Activated T-helper 2 cell treated with anti-CD3 and anti-CD28 coated beads, Interferon-gamma antibody, Interleukin-2, Interleukin-4, amounts not matched to agents 10 μg/mL and 5 μg/mL and 100 μg/mL, durations not matched to agents 14 hours and 24 hours and 36 hours (primary cell): ENCODE measurements at regions not wholly inside any gene's neighbourhood (a gene's known extent, or its start where the extent isn't known, plus 50 kb on each side); places are given as distances from the start of the nearest gene placed in this dataset.

Source experiments
- DNase-seq: peaks from one replicate; pipeline ENCODE4 v3.0.0; 2021; ENCODE audit warnings: low spot score
- H3K27ac Mint-ChIP-seq: one replicate; pipeline ENCODE4 v1.8.0; 2021; ENCODE audit warnings: mixed read lengths
- H3K27me3 Mint-ChIP-seq: one replicate; pipeline ENCODE4 v1.8.0; 2021; ENCODE audit warnings: low read depth, mixed read lengths
- H3K36me3 Mint-ChIP-seq: one replicate; pipeline ENCODE4 v1.8.0; 2021; ENCODE audit warnings: low read depth, mixed read lengths
- H3K4me1 Mint-ChIP-seq: one replicate; pipeline ENCODE4 v1.8.0; 2021; ENCODE audit warnings: low read depth, mixed read lengths
- H3K4me3 Mint-ChIP-seq: one replicate; pipeline ENCODE4 v1.8.0; 2021; ENCODE audit warnings: low read depth, mild to moderate bottlenecking, moderate library complexity, mixed read lengths
- H3K9me3 Mint-ChIP-seq: one replicate; pipeline ENCODE4 v1.8.0; 2021; ENCODE audit warnings: mixed read lengths
- intact Hi-C: fragments of 100-400 bp; cut with micrococcal nuclease; formaldehyde crosslinking; loops from one replicate; pipeline ENCODE4 v1.15.1; 2023

GRCh38 chr2:106020821-106021661 is 173.1 kb downstream of the UXS1 start:
- Mint-ChIP-seq H3K4me1 (peaks cover 6% of the 10 kb centered on the region), H3K36me3 (no peaks in the 10 kb centered on the region), H3K4me3 (no peak overlapping the region), H3K27ac (no peak overlapping the region), H3K27me3 (no peaks in the 10 kb centered on the region), H3K9me3 (no peaks in the 10 kb centered on the region)
- DNase-seq: no peak
- intact Hi-C loops: no loop called here

- peaks cover 6% of the 10 kb centered on the region for H3K4me1 Mint-ChIP-seq
- intact Hi-C loops: no loop called here
- H3K27ac Mint-ChIP-seq: no peak overlapping the region
- H3K36me3 Mint-ChIP-seq: no peaks in the 10 kb centered on the region
- DNase-seq: no peak
- no peaks in the 10 kb centered on the region for H3K27me3 Mint-ChIP-seq
- no peak overlapping the region for H3K4me3 Mint-ChIP-seq
- H3K9me3 Mint-ChIP-seq: no peaks in the 10 kb centered on the region
These were observed 174.1 kb downstream of the UXS1 start for GRCh38 chr2:106020032-106020431.

GRCh38 chr2:106018141-106018540 is 176.0 kb downstream of the UXS1 start:
- Mint-ChIP-seq H3K9me3 (no peaks in the 10 kb centered on the region), H3K4me1 (peaks cover 6% of the 10 kb centered on the region), H3K27ac (no peak overlapping the region), H3K27me3 (no peaks in the 10 kb centered on the region), H3K4me3 (no peak overlapping the region), H3K36me3 (no peaks in the 10 kb centered on the region)
- no peak for DNase-seq
- intact Hi-C loops: no loop called here

GRCh38 chr2:106012591-106013347 is 181.3 kb downstream of the UXS1 start:
- Mint-ChIP-seq H3K9me3 (peaks cover 11% of the 10 kb centered on the region), H3K4me1 (peaks cover under 1% of the 10 kb centered on the region), H3K36me3 (no peaks in the 10 kb centered on the region), H3K4me3 (no peak overlapping the region), H3K27ac (no peak overlapping the region), H3K27me3 (no peaks in the 10 kb centered on the region)
- intact Hi-C loops: no loop called here
- no peak for DNase-seq

GRCh38 chr2:106012001-106012590 is 182.0 kb downstream of the UXS1 start:
- Mint-ChIP-seq H3K9me3 (peaks cover 16% of the 10 kb centered on the region), H3K36me3 (peaks cover 1% of the 10 kb centered on the region), H3K4me3 (no peak overlapping the region), H3K27me3 (no peaks in the 10 kb centered on the region), H3K4me1 (no peaks in the 10 kb centered on the region), H3K27ac (no peak overlapping the region)
- DNase-seq: no peak
- intact Hi-C loops: no loop called here

GRCh38 chr2:106011380-106011779 is 182.7 kb downstream of the UXS1 start:
- Mint-ChIP-seq H3K4me3 (no peak overlapping the region), H3K27ac (no peak overlapping the region), H3K36me3 (peaks cover 7% of the 10 kb centered on the region), H3K9me3 (peaks cover 23% of the 10 kb centered on the region), H3K27me3 (no peaks in the 10 kb centered on the region), H3K4me1 (no peaks in the 10 kb centered on the region)
- intact Hi-C loops: no loop called here
- no peak for DNase-seq

- Mint-ChIP-seq H3K4me1 (no peaks in the 10 kb centered on the region), H3K36me3 (peaks cover 7% of the 10 kb centered on the region), H3K27ac (no peak overlapping the region), H3K9me3 (peaks cover 28% of the 10 kb centered on the region), H3K4me3 (no peak overlapping the region), H3K27me3 (no peaks in the 10 kb centered on the region)
- no peak for DNase-seq
- intact Hi-C loops: no loop called here
These were observed 183.2 kb downstream of the UXS1 start for GRCh38 chr2:106010818-106011355.

- no peak overlapping the region for H3K27ac Mint-ChIP-seq
These were observed 185.0 kb downstream of the UXS1 start for GRCh38 chr2:106009096-106009495.

GRCh38 chr2:106004851-106005250 is 189.2 kb downstream of the UXS1 start:
- Mint-ChIP-seq H3K27me3 (peaks cover 12% of the 10 kb centered on the region), H3K27ac (no peak overlapping the region), H3K4me1 (no peaks in the 10 kb centered on the region), H3K4me3 (no peak overlapping the region), H3K36me3 (peaks cover 11% of the 10 kb centered on the region), H3K9me3 (peaks cover 70% of the 10 kb centered on the region)
- intact Hi-C loops: no loop called here
- DNase-seq: no peak

More at GRCh38 chr2:106009096-106009495, 185.0 kb downstream of the UXS1 start:
- Mint-ChIP-seq H3K36me3 (peaks cover 11% of the 10 kb centered on the region), H3K27me3 (no peaks in the 10 kb centered on the region), H3K4me3 (no peak overlapping the region), H3K4me1 (no peaks in the 10 kb centered on the region), H3K9me3 (peaks cover 45% of the 10 kb centered on the region)
- DNase-seq: no peak
- intact Hi-C loops: no loop called here

- H3K9me3 Mint-ChIP-seq: peaks cover 52% of the 10 kb centered on the region
- no peak overlapping the region for H3K27ac Mint-ChIP-seq
- H3K36me3 Mint-ChIP-seq: no peaks in the 10 kb centered on the region
- intact Hi-C loops: no loop called here
- H3K4me1 Mint-ChIP-seq: no peaks in the 10 kb centered on the region
- H3K4me3 Mint-ChIP-seq: no peak overlapping the region
- peaks cover 15% of the 10 kb centered on the region for H3K27me3 Mint-ChIP-seq
- no peak for DNase-seq
These were observed 194.7 kb downstream of the UXS1 start for GRCh38 chr2:105999211-105999989.

- Mint-ChIP-seq H3K36me3 (no peaks in the 10 kb centered on the region), H3K4me1 (no peaks in the 10 kb centered on the region), H3K27ac (no peak overlapping the region), H3K4me3 (no peak overlapping the region), H3K27me3 (peaks cover 14% of the 10 kb centered on the region), H3K9me3 (peaks cover 53% of the 10 kb centered on the region)
- intact Hi-C loops: no loop called here
- no peak for DNase-seq
These were observed 196.4 kb downstream of the UXS1 start for GRCh38 chr2:105997711-105998110.

GRCh38 chr2:105990624-105991023 is 203.5 kb downstream of the UXS1 start:
- H3K27ac Mint-ChIP-seq: no peak overlapping the region
- H3K9me3 Mint-ChIP-seq: peaks cover 61% of the 10 kb centered on the region
- no peak for DNase-seq
- peaks cover 6% of the 10 kb centered on the region for H3K36me3 Mint-ChIP-seq
- no peak overlapping the region for H3K4me3 Mint-ChIP-seq
- H3K27me3 Mint-ChIP-seq: no peaks in the 10 kb centered on the region
- intact Hi-C loops: no loop called here
- no peaks in the 10 kb centered on the region for H3K4me1 Mint-ChIP-seq
